ENCODE measurements at regions not wholly inside any gene's neighbourhood (a gene's known extent, or its start where the extent isn't known, plus 50 kb on each side); places are given as distances from the start of the nearest gene placed in this dataset.

- Mint-ChIP-seq H3K4me3 (no peak overlapping the region), H3K36me3 (ENCODE audit: low read depth) (no peaks in the 10 kb centered on the region), H3K27me3 (no peaks in the 10 kb centered on the region), H3K27ac (no peak overlapping the region), H3K4me1 (no peaks in the 10 kb centered on the region), H3K9me3 (no peaks in the 10 kb centered on the region)
- ATAC-seq (no peak), DNase-seq (no peak)
These were observed 379.5 kb upstream of the FGF13 start for GRCh38 chrX:139091066-139091465.

- no peak overlapping the region for H3K27ac Mint-ChIP-seq
- H3K9me3 Mint-ChIP-seq: no peaks in the 10 kb centered on the region
- no peaks in the 10 kb centered on the region for H3K36me3 Mint-ChIP-seq (ENCODE audit: low read depth)
- no peaks in the 10 kb centered on the region for H3K27me3 Mint-ChIP-seq
- no peak overlapping the region for H3K4me3 Mint-ChIP-seq
- H3K4me1 Mint-ChIP-seq: no peaks in the 10 kb centered on the region
- ATAC-seq (no peak), DNase-seq (no peak)
These were observed 374.7 kb upstream of the FGF13 start for GRCh38 chrX:139086246-139086645.

GRCh38 chrX:139085404-139085803 lies 373.9 kb upstream of the FGF13 start:
- Mint-ChIP-seq H3K27me3 (no peaks in the 10 kb centered on the region), H3K4me3 (no peak overlapping the region), H3K36me3 (ENCODE audit: low read depth) (no peaks in the 10 kb centered on the region), H3K27ac (no peak overlapping the region), H3K4me1 (no peaks in the 10 kb centered on the region), H3K9me3 (no peaks in the 10 kb centered on the region)
- no peak for DNase-seq
- ATAC-seq: no peak

GRCh38 chrX:139083191-139083590 lies 371.7 kb upstream of the FGF13 start:
- H3K27me3 Mint-ChIP-seq: no peaks in the 10 kb centered on the region
- ATAC-seq: no peak
- no peaks in the 10 kb centered on the region for H3K9me3 Mint-ChIP-seq

GRCh38 chrX:139081965-139082364 lies 370.4 kb upstream of the FGF13 start:
- DNase-seq (no peak), ATAC-seq (no peak)
- Mint-ChIP-seq H3K36me3 (ENCODE audit: low read depth) (no peaks in the 10 kb centered on the region), H3K4me1 (no peaks in the 10 kb centered on the region), H3K27me3 (no peaks in the 10 kb centered on the region), H3K4me3 (no peak overlapping the region), H3K27ac (no peak overlapping the region), H3K9me3 (no peaks in the 10 kb centered on the region)

More at GRCh38 chrX:139083191-139083590, 371.7 kb upstream of the FGF13 start:
- no peak for DNase-seq
- H3K27ac Mint-ChIP-seq: no peak overlapping the region
- H3K36me3 Mint-ChIP-seq (ENCODE audit: low read depth): no peaks in the 10 kb centered on the region
- H3K4me3 Mint-ChIP-seq: no peak overlapping the region
- H3K4me1 Mint-ChIP-seq: no peaks in the 10 kb centered on the region

- Mint-ChIP-seq H3K27ac (no peak overlapping the region), H3K4me3 (no peak overlapping the region), H3K36me3 (ENCODE audit: low read depth) (no peaks in the 10 kb centered on the region), H3K4me1 (no peaks in the 10 kb centered on the region), H3K27me3 (no peaks in the 10 kb centered on the region), H3K9me3 (no peaks in the 10 kb centered on the region)
- ATAC-seq (no peak), DNase-seq (no peak)
These were observed 368.3 kb upstream of the FGF13 start for GRCh38 chrX:139079789-139080188.

- DNase-seq (no peak), ATAC-seq (no peak)
- Mint-ChIP-seq H3K27ac (no peak overlapping the region), H3K4me1 (no peaks in the 10 kb centered on the region), H3K9me3 (no peaks in the 10 kb centered on the region), H3K36me3 (ENCODE audit: low read depth) (no peaks in the 10 kb centered on the region), H3K4me3 (no peak overlapping the region), H3K27me3 (no peaks in the 10 kb centered on the region)
These were observed 367.3 kb upstream of the FGF13 start for GRCh38 chrX:139078761-139079280.

- Mint-ChIP-seq H3K27ac (no peak overlapping the region), H3K4me3 (no peak overlapping the region), H3K4me1 (no peaks in the 10 kb centered on the region), H3K36me3 (ENCODE audit: low read depth) (no peaks in the 10 kb centered on the region), H3K27me3 (no peaks in the 10 kb centered on the region), H3K9me3 (no peaks in the 10 kb centered on the region)
- ATAC-seq (no peak), DNase-seq (no peak)
These were observed 366.8 kb upstream of the FGF13 start for GRCh38 chrX:139078342-139078741.

GRCh38 chrX:139077281-139078250 lies 366.0 kb upstream of the FGF13 start:
- Mint-ChIP-seq H3K9me3 (no peaks in the 10 kb centered on the region), H3K27me3 (no peaks in the 10 kb centered on the region), H3K4me3 (no peak overlapping the region), H3K4me1 (no peaks in the 10 kb centered on the region), H3K36me3 (ENCODE audit: low read depth) (no peaks in the 10 kb centered on the region), H3K27ac (no peak overlapping the region)
- DNase-seq (no peak), ATAC-seq (no peak)

- H3K4me3 Mint-ChIP-seq: no peak overlapping the region
- H3K36me3 Mint-ChIP-seq (ENCODE audit: low read depth): no peaks in the 10 kb centered on the region
- no peak for DNase-seq
- no peak overlapping the region for H3K27ac Mint-ChIP-seq
- no peaks in the 10 kb centered on the region for H3K4me1 Mint-ChIP-seq
- peaks cover 2% of the 10 kb centered on the region for H3K27me3 Mint-ChIP-seq
- ATAC-seq: no peak
- H3K9me3 Mint-ChIP-seq: no peaks in the 10 kb centered on the region
These were observed 351.8 kb upstream of the FGF13 start for GRCh38 chrX:139063364-139063763.

- Mint-ChIP-seq H3K4me3 (no peak overlapping the region), H3K4me1 (no peaks in the 10 kb centered on the region), H3K27ac (no peak overlapping the region), H3K27me3 (no peaks in the 10 kb centered on the region), H3K9me3 (no peaks in the 10 kb centered on the region), H3K36me3 (ENCODE audit: low read depth) (no peaks in the 10 kb centered on the region)
- no peak for ATAC-seq
- DNase-seq: no peak
These were observed 347.4 kb upstream of the FGF13 start for GRCh38 chrX:139058831-139059495.

- DNase-seq (no peak), ATAC-seq (no peak)
- no peaks in the 10 kb centered on the region for H3K27me3 Mint-ChIP-seq
- H3K4me3 Mint-ChIP-seq: no peak overlapping the region
- no peaks in the 10 kb centered on the region for H3K4me1 Mint-ChIP-seq
- no peaks in the 10 kb centered on the region for H3K36me3 Mint-ChIP-seq (ENCODE audit: low read depth)
- H3K27ac Mint-ChIP-seq: no peak overlapping the region
- no peaks in the 10 kb centered on the region for H3K9me3 Mint-ChIP-seq
These were observed 340.9 kb upstream of the FGF13 start for GRCh38 chrX:139052461-139052860.

- Mint-ChIP-seq H3K36me3 (ENCODE audit: low read depth) (no peaks in the 10 kb centered on the region), H3K9me3 (no peaks in the 10 kb centered on the region), H3K4me1 (no peaks in the 10 kb centered on the region), H3K27ac (no peak overlapping the region), H3K27me3 (no peaks in the 10 kb centered on the region), H3K4me3 (no peak overlapping the region)
- ATAC-seq: no peak
- DNase-seq: no peak
These were observed 337.9 kb upstream of the FGF13 start for GRCh38 chrX:139049465-139049864.

GRCh38 chrX:139044680-139045079 lies 333.2 kb upstream of the FGF13 start:
- Mint-ChIP-seq H3K4me3 (no peak overlapping the region), H3K9me3 (no peaks in the 10 kb centered on the region), H3K27ac (no peak overlapping the region), H3K4me1 (no peaks in the 10 kb centered on the region), H3K36me3 (ENCODE audit: low read depth) (no peaks in the 10 kb centered on the region), H3K27me3 (no peaks in the 10 kb centered on the region)
- DNase-seq: no peak
- no peak for ATAC-seq

GRCh38 chrX:139039041-139039440 lies 327.5 kb upstream of the FGF13 start:
- Mint-ChIP-seq H3K27me3 (no peaks in the 10 kb centered on the region), H3K4me1 (no peaks in the 10 kb centered on the region), H3K27ac (no peak overlapping the region), H3K36me3 (ENCODE audit: low read depth) (no peaks in the 10 kb centered on the region), H3K9me3 (peaks cover 12% of the 10 kb centered on the region), H3K4me3 (no peak overlapping the region)
- no peak for DNase-seq
- ATAC-seq: no peak
